A204.1 (cell line): ENCODE measurements at regions not wholly inside any gene's neighbourhood (a gene's known extent, or its start where the extent isn't known, plus 50 kb on each side); places are given as distances from the start of the nearest gene placed in this dataset.

ENCODE experiments used
- FAIRE-seq: peaks from 2 replicates; lab custom pipeline; 2012; peaks lifted over from hg19 to GRCh38; lab: Jason Lieb, UNC

GRCh38 chr12:104858611-104859543, 99.2 kb downstream of the SLC41A2 start:
- no peak for FAIRE-seq

- no peak for FAIRE-seq
These were observed 101.6 kb downstream of the SLC41A2 start for GRCh38 chr12:104856531-104856930.

- no peak for FAIRE-seq
These were observed 102.5 kb downstream of the SLC41A2 start for GRCh38 chr12:104855599-104855998.

GRCh38 chr12:104852896-104853295, 105.2 kb downstream of the SLC41A2 start:
- FAIRE-seq: no peak

GRCh38 chr12:104852102-104852501, 106.0 kb downstream of the SLC41A2 start:
- no peak for FAIRE-seq

GRCh38 chr12:104850781-104851180, 107.3 kb downstream of the SLC41A2 start:
- FAIRE-seq: no peak

GRCh38 chr12:104846056-104846767, 111.9 kb downstream of the SLC41A2 start:
- no peak for FAIRE-seq

- no peak for FAIRE-seq
These were observed 114.0 kb downstream of the SLC41A2 start for GRCh38 chr12:104844123-104844522.

- no peak for FAIRE-seq
These were observed 117.8 kb downstream of the SLC41A2 start for GRCh38 chr12:104840262-104840661.

- FAIRE-seq: no peak
These were observed 122.8 kb downstream of the SLC41A2 start for GRCh38 chr12:104835317-104835716.

- no peak for FAIRE-seq
These were observed 123.5 kb downstream of the SLC41A2 start for GRCh38 chr12:104834607-104835006.

- no peak for FAIRE-seq
These were observed 124.3 kb downstream of the SLC41A2 start for GRCh38 chr12:104833756-104834155.

GRCh38 chr12:104828015-104828414, 130.1 kb downstream of the SLC41A2 start:
- FAIRE-seq: no peak

- FAIRE-seq: no peak
These were observed 130.5 kb downstream of the SLC41A2 start for GRCh38 chr12:104827587-104827986.

GRCh38 chr12:104825408-104825807, 132.7 kb downstream of the SLC41A2 start:
- no peak for FAIRE-seq

- FAIRE-seq: no peak
These were observed 134.1 kb downstream of the SLC41A2 start for GRCh38 chr12:104823985-104824461.

GRCh38 chr12:104822941-104823340, 135.1 kb downstream of the SLC41A2 start:
- no peak for FAIRE-seq

- no peak for FAIRE-seq
These were observed 141.1 kb downstream of the SLC41A2 start for GRCh38 chr12:104816845-104817503.

GRCh38 chr12:104815935-104816334, 142.2 kb downstream of the SLC41A2 start:
- FAIRE-seq: no peak

GRCh38 chr12:104814944-104815343, 143.1 kb downstream of the SLC41A2 start:
- no peak for FAIRE-seq
